ENCODE measurements at regions not wholly inside any gene's neighbourhood (a gene's known extent, or its start where the extent isn't known, plus 50 kb on each side); places are given as distances from the start of the nearest gene placed in this dataset.

- FAIRE-seq (no peak), DNase-seq (ENCODE audit: low read depth in 1 of 2, low spot score in 1 of 2) (no peak), ATAC-seq (no peak)
- no peaks in the 10 kb centered on the region for H3K4me1 ChIP-seq
- peaks cover 4% of the 10 kb centered on the region; the same call in 1 of the 3 replicates for H3K9me3 ChIP-seq
- TF ChIP-seq ZSCAN20 (CRISPR knock-in tag; IDR thresholded peaks at IDR 0.05): no peak
- no peak for TF ChIP-seq FOSL2 (IDR thresholded peaks at IDR 0.05)
- TF ChIP-seq FOSL2 (CRISPR knock-in tag; IDR thresholded peaks at IDR 0.05): no peak
- no peak for TF ChIP-seq MYC (IDR thresholded peaks at IDR 0.05; ENCODE audit: borderline replicate concordance, low read length)
- TF ChIP-seq JUN (IDR thresholded peaks at IDR 0.05): no peak
- TF ChIP-seq, protein P1, sequence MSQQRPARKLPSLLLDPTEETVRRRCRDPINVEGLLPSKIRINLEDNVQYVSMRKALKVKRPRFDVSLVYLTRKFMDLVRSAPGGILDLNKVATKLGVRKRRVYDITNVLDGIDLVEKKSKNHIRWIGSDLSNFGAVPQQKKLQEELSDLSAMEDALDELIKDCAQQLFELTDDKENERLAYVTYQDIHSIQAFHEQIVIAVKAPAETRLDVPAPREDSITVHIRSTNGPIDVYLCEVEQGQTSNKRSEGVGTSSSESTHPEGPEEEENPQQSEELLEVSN (IDR thresholded peaks at IDR 0.05; ENCODE audit: borderline replicate concordance, low read depth): no peak
- no peak for TF ChIP-seq HOXA7 (CRISPR knock-in tag; IDR thresholded peaks at IDR 0.05)
- no peak for TF ChIP-seq CTCF (IDR thresholded peaks at IDR 0.05)
- TF ChIP-seq HMGXB4 (CRISPR knock-in tag; IDR thresholded peaks at IDR 0.05; ENCODE audit: borderline replicate concordance): no peak
- no peak for TF ChIP-seq MAZ (IDR thresholded peaks at IDR 0.05; ENCODE audit: borderline replicate concordance, low read depth, low read length)
- TF ChIP-seq RCOR1 (IDR thresholded peaks at IDR 0.05; ENCODE audit: low read depth, low read length): no peak
- TF ChIP-seq PHF8 (IDR thresholded peaks at IDR 0.05; ENCODE audit: borderline replicate concordance, low read depth): no peak
- TF ChIP-seq FOSB (CRISPR knock-in tag; IDR thresholded peaks at IDR 0.05): no peak
- no peak overlapping the region for H3K4me2 ChIP-seq
- POLR2A ChIA-PET: no interaction called here
- H3K4me3 ChIP-seq: no peak overlapping the region
- 55% methylated on average over 7 of the region's 7 CpGs for WGBS (ENCODE audit: missing lambda C conversion rate)
- no peak overlapping the region for H3K27ac ChIP-seq
- CTCF ChIA-PET: interaction anchor here (1.1 kb wide), 1 partner anchor 10 kb away, joined by 3 read pairs; no protein-coding TSS in a partner anchor
These were observed 550.1 kb downstream of the SLC6A15 start for GRCh38 chr12:84362552-84362897.

DNA sequence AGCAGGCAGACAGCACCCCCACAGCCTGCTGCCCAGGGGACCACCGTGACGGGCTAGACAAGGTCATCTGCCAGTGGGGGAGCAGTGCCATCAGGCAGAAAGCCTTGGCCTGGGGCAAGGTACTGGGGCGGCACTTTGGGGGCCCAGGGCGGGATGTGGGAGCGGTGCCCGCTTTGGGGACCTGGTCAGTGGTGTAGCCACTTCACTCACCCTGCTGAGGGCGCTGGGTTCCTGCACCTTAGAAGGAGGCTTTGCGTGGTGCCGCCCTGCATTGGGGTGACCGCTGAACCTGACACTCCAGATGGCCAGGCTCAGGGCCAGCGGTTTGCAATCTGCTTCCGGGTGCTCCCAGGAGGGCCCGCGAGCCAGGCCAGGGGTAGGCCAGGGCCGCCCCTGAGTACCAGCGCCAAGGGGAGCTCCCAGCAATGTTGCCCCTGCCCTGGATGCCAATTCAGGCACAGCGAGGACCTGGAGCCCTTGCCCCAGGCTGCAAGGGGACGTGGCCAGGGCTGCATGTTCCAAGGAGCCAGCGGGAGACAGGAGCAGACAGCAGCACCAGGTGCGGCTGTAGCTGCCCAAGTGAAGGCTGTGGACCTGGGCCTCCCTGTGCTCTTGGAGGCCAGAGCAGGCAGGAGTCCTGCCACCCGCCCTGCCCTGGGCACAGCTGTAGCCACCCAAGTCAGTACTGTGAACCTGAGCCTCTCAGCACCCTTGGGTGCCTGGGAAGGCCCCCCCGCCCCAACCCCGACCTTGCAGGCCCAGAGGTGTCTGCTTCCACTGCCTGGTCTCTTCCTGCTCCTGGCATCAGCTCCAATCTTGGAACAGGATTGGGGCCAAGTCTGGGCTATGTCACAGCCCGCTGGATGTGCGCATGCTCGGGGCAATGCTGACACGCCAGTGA, 550.7 kb downstream of the SLC6A15 start:
- H3K4me3 ChIP-seq: no peak overlapping the region
- FAIRE-seq: no peak
- WGBS (ENCODE audit: missing lambda C conversion rate): 50% methylated on average over 8 of the region's 27 CpGs
- H3K27ac ChIP-seq: no peak overlapping the region
- H3K4me1 ChIP-seq: no peaks in the 10 kb centered on the region
- ChIA-PET POLR2A (no interaction called here), CTCF (interaction anchor here (1.1 kb wide), 1 partner anchor 10 kb away, joined by 3 read pairs; no protein-coding TSS in a partner anchor)
- no peak for ATAC-seq
- no peak for DNase-seq (ENCODE audit: low read depth in 1 of 2, low spot score in 1 of 2)
- no peak for TF ChIP-seq KDM1A (IDR thresholded peaks at IDR 0.05; ENCODE audit: low read depth)
- no peak for TF ChIP-seq CHD2 (IDR thresholded peaks at IDR 0.05; ENCODE audit: low read length, partially characterized antibody)
- TF ChIP-seq HOXB13 (CRISPR knock-in tag; IDR thresholded peaks at IDR 0.05; ENCODE audit: low read depth): no peak
- TF ChIP-seq RFX5 (IDR thresholded peaks at IDR 0.05): no peak
- no peak for TF ChIP-seq TP53 (CRISPR knock-in tag; IDR thresholded peaks at IDR 0.05)
- no peak for TF ChIP-seq POLR2AphosphoS2 (conservative IDR thresholded peaks at IDR 0.05; ENCODE audit: low read length)
- TF ChIP-seq FOSL2 (IDR thresholded peaks at IDR 0.05): no peak
- no peak for TF ChIP-seq FOSL2 (CRISPR knock-in tag; IDR thresholded peaks at IDR 0.05)
- TF ChIP-seq SMC3 (IDR thresholded peaks at IDR 0.05): no peak
- no peak for TF ChIP-seq CBX2 (IDR thresholded peaks at IDR 0.05; ENCODE audit: borderline replicate concordance, low read depth)
- TF ChIP-seq USF2 (IDR thresholded peaks at IDR 0.05): no peak
- no peak for TF ChIP-seq PHF8 (IDR thresholded peaks at IDR 0.05; ENCODE audit: borderline replicate concordance, low read depth)
- no peak for TF ChIP-seq RARB (CRISPR knock-in tag; IDR thresholded peaks at IDR 0.05)
- no peak overlapping the region for H3K4me2 ChIP-seq
- peaks cover 4% of the 10 kb centered on the region; the same call in 1 of the 3 replicates for H3K9me3 ChIP-seq

Measured in A549 (cell line).